SK-N-SH (cell line): ENCODE measurements at regions not wholly inside any gene's neighbourhood (a gene's known extent, or its start where the extent isn't known, plus 50 kb on each side); places are given as distances from the start of the nearest gene placed in this dataset.

ENCODE experiments used
- CTCF ChIA-PET: fragments of 300-600, 350-600 bp; formaldehyde crosslinking; extraction: SDS; loops from one replicate; lab custom pipeline; 2021; lab: Yijun Ruan, JAX
- POLR2A ChIA-PET: fragments of 350-600 bp; sonication (Branson Sonifier 250); formaldehyde crosslinking; extraction: SDS; loops from one replicate; lab custom pipeline; 2020; ENCODE audit warnings: antibody characterized with exemption, inconsistent platforms; lab: Yijun Ruan, JAX
- DNase-seq: peaks from one replicate; pipeline ENCODE4 v3.0.0; 2012
- H2AFZ ChIP-seq: fragments of 200-600 bp; sonication (generic); 2 replicates; pipeline ENCODE4 v1.8.1; 2016; ENCODE audit warnings: antibody characterized with exemption, mild to moderate bottlenecking, low read depth
- H3F3A ChIP-seq: fragments of 200-600 bp; sonication (generic); replicated peaks from 2 replicates; pipeline ENCODE3; 2016; ENCODE audit warnings: antibody characterized with exemption, mild to moderate bottlenecking; ENCODE audit not compliant: insufficient read depth
- H3K27ac ChIP-seq, 2 experiments: fragments of 200-500 bp in 1 of 2; fragments of 200-600 bp in 1 of 2; sonication (Bioruptor generic) in 1 of 2; sonication (generic), shearing (Covaris generic) in 1 of 2; 2 replicates each; pipeline versions ENCODE4 v1.5.1 to v1.6.1; 2014 to 2016; ENCODE audit warnings: low read depth in 2 of 2, inconsistent platforms in 1 of 2, low read length in 1 of 2, mild to moderate bottlenecking in 1 of 2, mixed read lengths in 1 of 2
- H3K27me3 ChIP-seq: fragments of 200-600 bp; sonication (generic), shearing (Covaris generic); 2 replicates; pipeline ENCODE4 v1.6.1; 2016; ENCODE audit warnings: mixed run types; ENCODE audit not compliant: insufficient read depth
- H3K36me3 ChIP-seq, 2 experiments: fragments of 200-500 bp in 1 of 2; fragments of 200-600 bp in 1 of 2; sonication (Bioruptor generic) in 1 of 2; sonication (generic) in 1 of 2; replicated peaks in 1 of 2; 2 replicates each; pipeline versions ENCODE3 to v1.5.1; 2014 to 2016; ENCODE audit warnings: low read length in 1 of 2, mild to moderate bottlenecking in 1 of 2; ENCODE audit not compliant: insufficient read depth in 2 of 2, control insufficient read depth in 1 of 2
- H3K4me1 ChIP-seq, 2 experiments: fragments of 200-500 bp in 1 of 2; fragments of 200-600 bp in 1 of 2; sonication (Bioruptor generic) in 1 of 2; sonication (generic), shearing (Covaris generic) in 1 of 2; 2 replicates each; pipeline versions ENCODE4 v1.5.1 to v1.6.1; 2014 to 2016; ENCODE audit warnings: low read depth in 1 of 2, low read length in 1 of 2, mixed run types in 1 of 2; ENCODE audit not compliant: insufficient read depth in 2 of 2, control insufficient read depth in 1 of 2
- H3K4me2 ChIP-seq: fragments of 200-600 bp; sonication (generic), shearing (Covaris generic); 2 replicates; pipeline ENCODE4 v1.6.1; 2017; ENCODE audit warnings: mixed run types
- H3K4me3 ChIP-seq, 2 experiments: fragments of 200-500 bp in 1 of 2; fragments of 200-600 bp in 1 of 2; sonication (Bioruptor generic) in 1 of 2; sonication (generic), shearing (Covaris generic) in 1 of 2; 2 replicates each; pipeline versions ENCODE4 v1.5.1 to v1.8.1; 2014 to 2016; ENCODE audit warnings: low read depth in 2 of 2, inconsistent platforms in 1 of 2, low read length in 1 of 2, mild to moderate bottlenecking in 1 of 2, mixed read lengths in 1 of 2, moderate library complexity in 1 of 2
- H3K79me2 ChIP-seq: fragments of 200-600 bp; sonication (generic); 2 replicates; pipeline ENCODE4 v1.8.1; 2017; ENCODE audit warnings: mild to moderate bottlenecking; ENCODE audit not compliant: insufficient read depth
- H3K9ac ChIP-seq: fragments of 200-600 bp; sonication (generic); 2 replicates; pipeline ENCODE4 v1.6.1; 2017; ENCODE audit warnings: mixed run types
- H3K9me2 ChIP-seq: fragments of 200-600 bp; sonication (generic); 2 replicates; pipeline ENCODE4 v1.6.1; 2017; ENCODE audit warnings: mixed run types
- H3K9me3 ChIP-seq: fragments of 200-600 bp; sonication (generic); 2 replicates; pipeline ENCODE4 v1.6.1; 2017; ENCODE audit warnings: mixed run types, mild to moderate bottlenecking, moderate library complexity
- H4K20me1 ChIP-seq: fragments of 200-600 bp; sonication (generic); 2 replicates; pipeline ENCODE4 v1.6.1; 2017; ENCODE audit warnings: mild to moderate bottlenecking, mixed run types; ENCODE audit not compliant: insufficient read depth
- CHD2 ChIP-seq: fragments of 150-350 bp; IDR thresholded peaks from 2 replicates; pipeline ENCODE4 v1.6.1; 2018; ENCODE audit warnings: low read length; ENCODE audit not compliant: partially characterized antibody
- EP300 ChIP-seq, 2 experiments: IDR thresholded peaks; 2 replicates each; pipeline versions ENCODE4 v1.4.0 to v1.6.1; 2012; ENCODE audit warnings: borderline replicate concordance in 1 of 2, low read depth in 1 of 2, low read length in 1 of 2
- FOXM1 ChIP-seq: IDR thresholded peaks from 2 replicates; pipeline ENCODE4 v1.4.0; 2012; ENCODE audit warnings: low read depth, mild to moderate bottlenecking
- GABPA ChIP-seq: IDR thresholded peaks from 2 replicates; pipeline ENCODE4 v1.4.0; 2012; ENCODE audit warnings: low read depth, mild to moderate bottlenecking
- MEF2A ChIP-seq: IDR thresholded peaks from 2 replicates; pipeline ENCODE4 v1.4.0; 2012; ENCODE audit warnings: low read depth, borderline replicate concordance
- MXI1 ChIP-seq: IDR thresholded peaks from 2 replicates; pipeline ENCODE4 v1.6.1; 2012; ENCODE audit warnings: mild to moderate bottlenecking, low read depth, low read length, improper control_type of control experiment
- NFIC ChIP-seq: IDR thresholded peaks from 2 replicates; pipeline ENCODE4 v1.4.0; 2012; ENCODE audit warnings: borderline replicate concordance
- POLR2AphosphoS5 ChIP-seq: IDR thresholded peaks from 2 replicates; pipeline ENCODE4 v1.6.1; 2012; ENCODE audit warnings: low read depth, low read length
- RAD21 ChIP-seq: IDR thresholded peaks from 2 replicates; pipeline ENCODE4 v1.6.1; 2012; ENCODE audit warnings: mild to moderate bottlenecking, low read length
- SMC3 ChIP-seq: IDR thresholded peaks from 2 replicates; pipeline ENCODE4 v1.6.1; 2012; ENCODE audit warnings: low read depth, low read length, improper control_type of control experiment
- TEAD4 ChIP-seq: IDR thresholded peaks from 2 replicates; pipeline ENCODE4 v1.4.0; 2012; ENCODE audit warnings: mild to moderate bottlenecking, borderline replicate concordance; ENCODE audit not compliant: insufficient read depth
- YY1 ChIP-seq: IDR thresholded peaks from 2 replicates; pipeline ENCODE4 v1.4.0; 2012; ENCODE audit warnings: low read depth, mild to moderate bottlenecking
- WGBS: methylation state at CpG from one replicate; pipeline ENCODE4 v1.1.6; 2017; ENCODE audit warnings: low lambda C conversion rate; 5-methylcytosine and 5-hydroxymethylcytosine counted together
- TF ChIP-seq, protein P1 (sequence below): IDR thresholded peaks from 2 replicates; pipeline ENCODE4 v1.4.0; 2012; ENCODE audit warnings: low read depth, borderline replicate concordance
- TF ChIP-seq, protein P2 (sequence below): IDR thresholded peaks from 2 replicates; pipeline ENCODE4 v1.4.0; 2012; ENCODE audit warnings: low read depth, borderline replicate concordance
- TF ChIP-seq, protein P3 (sequence below): IDR thresholded peaks from 2 replicates; pipeline ENCODE4 v1.6.1; 2012; ENCODE audit warnings: mild to moderate bottlenecking, low read depth, low read length, moderate library complexity
- TF ChIP-seq, protein P4 (sequence below): IDR thresholded peaks from 2 replicates; pipeline ENCODE4 v1.4.0; 2012; ENCODE audit warnings: low read depth
- TF ChIP-seq, protein P5 (sequence below): fragments of 150-350 bp; IDR thresholded peaks from 2 replicates; pipeline ENCODE4 v1.6.1; 2017; ENCODE audit warnings: antibody characterized with exemption, low read length, low read depth, borderline replicate concordance

DNA sequence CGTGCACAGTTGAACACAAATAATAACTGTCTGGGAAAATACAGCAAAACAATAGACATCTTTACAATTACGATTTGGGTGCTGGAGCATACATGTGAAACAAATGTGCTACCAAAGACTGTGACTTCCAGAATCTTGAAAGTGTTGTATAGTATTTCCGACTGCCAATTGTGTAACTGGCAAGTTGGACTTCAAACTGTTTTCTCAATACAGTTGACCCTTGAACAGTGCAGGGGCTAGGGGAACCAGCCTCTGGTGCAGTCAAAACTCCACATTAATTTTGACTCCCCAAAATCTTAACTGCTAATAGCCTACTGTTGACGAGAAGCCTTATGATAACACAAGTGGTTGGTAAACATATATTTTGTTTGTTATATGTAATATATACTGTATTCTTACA, 904.2 kb downstream of the EPHA3 start:
- H4K20me1 ChIP-seq = no peaks in the 10 kb centered on the region
- WGBS = 0% methylated on average over 4 of the region's 4 CpGs
- H3K4me3 ChIP-seq = no peak overlapping the region
- H3K4me1 ChIP-seq = no peaks in the 10 kb centered on the region
- no peak overlapping the region for H3K4me2 ChIP-seq
- H3K9me3 ChIP-seq = no peaks in the 10 kb centered on the region
- no peak for DNase-seq
- H3K9me2 ChIP-seq = no peaks in the 10 kb centered on the region
- H3K27me3 ChIP-seq = no peaks in the 10 kb centered on the region
- TF ChIP-seq, protein P1, sequence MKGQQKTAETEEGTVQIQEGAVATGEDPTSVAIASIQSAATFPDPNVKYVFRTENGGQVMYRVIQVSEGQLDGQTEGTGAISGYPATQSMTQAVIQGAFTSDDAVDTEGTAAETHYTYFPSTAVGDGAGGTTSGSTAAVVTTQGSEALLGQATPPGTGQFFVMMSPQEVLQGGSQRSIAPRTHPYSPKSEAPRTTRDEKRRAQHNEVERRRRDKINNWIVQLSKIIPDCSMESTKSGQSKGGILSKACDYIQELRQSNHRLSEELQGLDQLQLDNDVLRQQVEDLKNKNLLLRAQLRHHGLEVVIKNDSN = no peak
- no peak for TF ChIP-seq CHD2
- TF ChIP-seq, protein P2, sequence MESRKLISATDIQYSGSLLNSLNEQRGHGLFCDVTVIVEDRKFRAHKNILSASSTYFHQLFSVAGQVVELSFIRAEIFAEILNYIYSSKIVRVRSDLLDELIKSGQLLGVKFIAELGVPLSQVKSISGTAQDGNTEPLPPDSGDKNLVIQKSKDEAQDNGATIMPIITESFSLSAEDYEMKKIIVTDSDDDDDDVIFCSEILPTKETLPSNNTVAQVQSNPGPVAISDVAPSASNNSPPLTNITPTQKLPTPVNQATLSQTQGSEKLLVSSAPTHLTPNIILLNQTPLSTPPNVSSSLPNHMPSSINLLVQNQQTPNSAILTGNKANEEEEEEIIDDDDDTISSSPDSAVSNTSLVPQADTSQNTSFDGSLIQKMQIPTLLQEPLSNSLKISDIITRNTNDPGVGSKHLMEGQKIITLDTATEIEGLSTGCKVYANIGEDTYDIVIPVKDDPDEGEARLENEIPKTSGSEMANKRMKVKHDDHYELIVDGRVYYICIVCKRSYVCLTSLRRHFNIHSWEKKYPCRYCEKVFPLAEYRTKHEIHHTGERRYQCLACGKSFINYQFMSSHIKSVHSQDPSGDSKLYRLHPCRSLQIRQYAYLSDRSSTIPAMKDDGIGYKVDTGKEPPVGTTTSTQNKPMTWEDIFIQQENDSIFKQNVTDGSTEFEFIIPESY = no peak
- no peak for TF ChIP-seq MXI1
- no peak for TF ChIP-seq RAD21
- TF ChIP-seq POLR2AphosphoS5 = no peak
- TF ChIP-seq MEF2A = no peak
- no peak for TF ChIP-seq YY1
- TF ChIP-seq EP300 (IDR thresholded peaks at IDR 0.05; ENCODE audit: borderline replicate concordance in 1 of 2, low read depth in 1 of 2, low read length in 1 of 2) = no peak
- TF ChIP-seq TEAD4 = no peak
- TF ChIP-seq NFIC = no peak
- no peak for TF ChIP-seq FOXM1
- TF ChIP-seq, protein P3, sequence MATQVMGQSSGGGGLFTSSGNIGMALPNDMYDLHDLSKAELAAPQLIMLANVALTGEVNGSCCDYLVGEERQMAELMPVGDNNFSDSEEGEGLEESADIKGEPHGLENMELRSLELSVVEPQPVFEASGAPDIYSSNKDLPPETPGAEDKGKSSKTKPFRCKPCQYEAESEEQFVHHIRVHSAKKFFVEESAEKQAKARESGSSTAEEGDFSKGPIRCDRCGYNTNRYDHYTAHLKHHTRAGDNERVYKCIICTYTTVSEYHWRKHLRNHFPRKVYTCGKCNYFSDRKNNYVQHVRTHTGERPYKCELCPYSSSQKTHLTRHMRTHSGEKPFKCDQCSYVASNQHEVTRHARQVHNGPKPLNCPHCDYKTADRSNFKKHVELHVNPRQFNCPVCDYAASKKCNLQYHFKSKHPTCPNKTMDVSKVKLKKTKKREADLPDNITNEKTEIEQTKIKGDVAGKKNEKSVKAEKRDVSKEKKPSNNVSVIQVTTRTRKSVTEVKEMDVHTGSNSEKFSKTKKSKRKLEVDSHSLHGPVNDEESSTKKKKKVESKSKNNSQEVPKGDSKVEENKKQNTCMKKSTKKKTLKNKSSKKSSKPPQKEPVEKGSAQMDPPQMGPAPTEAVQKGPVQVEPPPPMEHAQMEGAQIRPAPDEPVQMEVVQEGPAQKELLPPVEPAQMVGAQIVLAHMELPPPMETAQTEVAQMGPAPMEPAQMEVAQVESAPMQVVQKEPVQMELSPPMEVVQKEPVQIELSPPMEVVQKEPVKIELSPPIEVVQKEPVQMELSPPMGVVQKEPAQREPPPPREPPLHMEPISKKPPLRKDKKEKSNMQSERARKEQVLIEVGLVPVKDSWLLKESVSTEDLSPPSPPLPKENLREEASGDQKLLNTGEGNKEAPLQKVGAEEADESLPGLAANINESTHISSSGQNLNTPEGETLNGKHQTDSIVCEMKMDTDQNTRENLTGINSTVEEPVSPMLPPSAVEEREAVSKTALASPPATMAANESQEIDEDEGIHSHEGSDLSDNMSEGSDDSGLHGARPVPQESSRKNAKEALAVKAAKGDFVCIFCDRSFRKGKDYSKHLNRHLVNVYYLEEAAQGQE = no peak
- TF ChIP-seq, protein P4, sequence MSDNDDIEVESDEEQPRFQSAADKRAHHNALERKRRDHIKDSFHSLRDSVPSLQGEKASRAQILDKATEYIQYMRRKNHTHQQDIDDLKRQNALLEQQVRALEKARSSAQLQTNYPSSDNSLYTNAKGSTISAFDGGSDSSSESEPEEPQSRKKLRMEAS = no peak
- TF ChIP-seq, protein P5, sequence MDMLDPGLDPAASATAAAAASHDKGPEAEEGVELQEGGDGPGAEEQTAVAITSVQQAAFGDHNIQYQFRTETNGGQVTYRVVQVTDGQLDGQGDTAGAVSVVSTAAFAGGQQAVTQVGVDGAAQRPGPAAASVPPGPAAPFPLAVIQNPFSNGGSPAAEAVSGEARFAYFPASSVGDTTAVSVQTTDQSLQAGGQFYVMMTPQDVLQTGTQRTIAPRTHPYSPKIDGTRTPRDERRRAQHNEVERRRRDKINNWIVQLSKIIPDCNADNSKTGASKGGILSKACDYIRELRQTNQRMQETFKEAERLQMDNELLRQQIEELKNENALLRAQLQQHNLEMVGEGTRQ = no peak
- no peak for TF ChIP-seq GABPA
- no peak for TF ChIP-seq SMC3
- no peak overlapping the region for H2AFZ ChIP-seq
- CTCF ChIA-PET = no interaction called here
- no peaks in the 10 kb centered on the region for H3K36me3 ChIP-seq
- no peak overlapping the region for H3K27ac ChIP-seq
- H3K9ac ChIP-seq = no peak overlapping the region
- no peaks in the 10 kb centered on the region for H3F3A ChIP-seq
- POLR2A ChIA-PET = no interaction called here
- no peaks in the 10 kb centered on the region for H3K79me2 ChIP-seq
